Globus pallidus (tissue), 1 donor: ENCODE measurements at regions not wholly inside any gene's neighbourhood (a gene's known extent, or its start where the extent isn't known, plus 50 kb on each side); places are given as distances from the start of the nearest gene placed in this dataset.
"Not testable (repeated sequence)": the region's sequence is repeated elsewhere in the genome, so short reads cannot be mapped to it uniquely, and the experiment has no call there.

Source experiments
- DNase-seq: peaks from one replicate; pipeline ENCODE4 v3.0.0-alpha.2; 2015; ENCODE audit warnings: low spot score

- DNase-seq: no peak
Measured at GRCh38 chr2:216992056-216992675, 132.3 kb upstream of the TNP1 start.

DNA sequence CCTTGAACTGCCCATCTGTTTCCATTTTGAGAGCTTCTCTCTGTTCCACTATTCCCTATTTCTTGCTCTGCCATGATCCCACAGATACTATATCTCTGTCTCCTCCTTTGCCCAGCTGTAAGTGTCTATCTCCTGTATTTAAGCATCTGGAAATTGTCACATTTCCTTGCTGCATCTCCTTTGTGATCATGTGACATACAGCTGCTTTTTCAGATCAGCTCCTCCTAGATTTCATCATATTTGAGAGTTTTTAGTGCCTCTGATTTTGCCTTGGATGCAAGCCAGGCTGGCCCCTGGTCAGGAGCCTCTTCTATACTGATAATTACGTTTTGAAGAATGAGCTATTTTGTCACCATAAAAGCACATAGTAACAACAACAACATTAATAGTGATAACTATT lies 131.7 kb upstream of the TNP1 start:
- no peak for DNase-seq

DNA sequence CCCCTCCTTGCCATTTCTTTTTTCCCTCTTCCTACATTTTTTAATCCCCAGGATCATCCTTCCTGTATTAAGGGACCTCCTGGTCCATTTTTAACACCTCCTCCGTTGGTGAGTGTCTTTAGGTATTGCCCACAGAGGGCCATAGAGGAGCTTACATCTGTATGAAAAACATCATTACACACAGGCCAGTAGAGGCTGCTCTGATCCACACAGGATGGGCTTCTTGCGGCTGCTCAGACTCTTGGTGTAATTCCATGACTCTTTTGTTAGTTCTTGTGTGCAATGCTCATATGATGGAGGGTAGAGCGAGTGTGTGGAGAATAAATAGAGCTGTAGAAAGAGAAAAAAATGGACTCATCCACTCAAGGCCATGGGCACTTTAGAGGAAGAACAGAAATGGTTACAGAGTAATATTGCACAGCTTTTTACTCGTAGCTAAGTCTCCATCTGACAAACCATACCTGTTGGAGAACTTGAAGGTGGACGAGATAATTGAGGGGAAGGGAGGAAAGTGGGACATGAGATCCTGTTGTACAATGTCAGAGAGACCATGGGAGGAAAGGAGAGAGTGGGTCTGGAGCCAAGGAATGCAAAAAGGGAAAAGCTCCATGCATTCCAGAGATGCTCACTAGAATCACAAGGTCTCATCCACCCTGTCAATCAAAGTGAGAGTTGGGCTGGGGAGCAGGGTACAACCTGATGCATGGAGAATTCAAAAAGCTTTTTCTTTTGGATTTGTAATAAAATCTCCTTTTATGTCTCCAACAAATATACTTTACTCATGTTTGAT lies 129.7 kb upstream of the TNP1 start:
- peak; percentile 43 for DNase-seq

- no peak for DNase-seq
Measured at GRCh38 chr2:216987252-216987821, 127.5 kb upstream of the TNP1 start.

DNA sequence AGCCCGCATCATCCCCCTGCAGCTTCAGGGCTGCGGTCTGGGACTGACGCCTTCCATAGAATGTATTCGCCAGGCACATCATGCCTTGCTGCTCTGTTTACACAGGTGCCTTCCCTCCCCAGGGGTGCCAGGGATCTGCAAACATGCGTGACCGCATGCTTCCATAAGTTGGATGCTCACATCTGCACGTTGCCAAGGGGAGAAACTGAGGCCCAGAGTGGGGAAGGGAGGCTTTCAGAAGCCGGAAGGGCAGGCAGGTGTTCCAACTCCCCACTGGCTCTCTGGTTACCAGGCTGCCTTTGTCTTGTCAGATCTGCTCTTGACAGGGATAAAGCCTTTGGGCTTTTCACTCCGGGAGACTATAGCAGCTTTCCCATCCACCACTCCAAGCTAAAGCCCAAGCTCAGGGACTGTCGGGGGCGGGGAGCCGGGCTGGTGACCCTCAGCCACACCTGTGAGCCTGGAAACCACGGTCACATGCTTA lies 125.8 kb upstream of the TNP1 start:
- no peak for DNase-seq

DNA sequence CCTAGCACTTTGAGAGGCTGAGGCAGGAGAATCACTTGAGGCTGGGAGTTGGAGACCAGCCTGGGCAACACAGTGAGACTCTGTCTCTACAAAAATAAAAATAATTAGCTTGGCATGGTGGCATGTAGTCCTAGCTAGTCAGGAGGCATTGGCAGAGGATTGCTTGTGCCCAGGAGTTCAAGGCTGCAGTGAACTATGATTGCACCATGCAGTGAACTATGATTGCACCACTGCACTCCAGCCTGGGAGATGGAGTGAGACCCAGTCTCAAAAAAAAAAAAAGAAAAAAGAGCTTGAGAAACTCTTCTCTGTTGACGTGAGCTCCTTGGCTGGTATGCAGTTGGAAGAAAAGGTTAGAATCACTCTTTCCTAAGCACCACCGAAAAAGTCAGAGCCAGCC lies 125.1 kb upstream of the TNP1 start:
- DNase-seq: no peak

DNA sequence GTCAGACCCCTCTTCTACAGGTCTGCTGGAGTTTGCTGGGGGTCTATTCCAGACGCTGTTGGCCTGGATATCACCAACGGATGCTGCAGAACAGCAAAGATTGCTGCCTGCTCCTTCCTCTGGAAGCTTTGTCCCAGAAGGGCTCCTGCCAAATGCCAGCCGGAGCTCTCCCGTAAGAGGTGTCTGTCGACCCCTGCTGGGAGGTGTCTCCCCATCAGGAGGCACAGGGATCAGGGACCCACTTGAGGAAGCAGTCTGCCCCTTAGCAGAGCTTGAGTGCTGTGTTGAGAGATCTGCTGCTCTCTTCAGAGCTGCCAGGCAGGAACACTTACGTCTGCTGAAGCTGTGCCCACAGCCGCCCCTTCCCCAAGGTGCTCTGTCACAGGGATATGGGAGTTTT lies 122.1 kb upstream of the TNP1 start:
- DNase-seq: not testable (repeated sequence)

DNA sequence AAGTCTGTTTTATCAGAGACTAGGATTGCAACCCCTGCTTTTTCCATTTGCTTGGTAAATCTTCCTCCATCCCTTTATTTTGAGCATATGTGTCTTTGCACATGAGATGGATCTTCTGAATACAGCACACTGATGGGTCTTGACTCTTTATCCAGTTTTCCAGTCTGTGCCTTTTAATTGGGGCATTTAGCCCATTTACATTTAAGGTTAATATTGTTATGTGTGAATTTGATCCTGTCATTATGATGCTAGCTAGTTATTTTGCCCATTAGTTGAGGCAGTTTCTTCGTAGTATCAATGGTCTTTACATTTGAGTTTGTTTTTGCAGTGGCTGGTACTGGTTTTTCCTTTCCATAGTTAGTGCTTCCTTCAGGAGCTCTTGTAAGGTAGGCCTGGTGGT lies 120.6 kb upstream of the TNP1 start:
- DNase-seq: not testable (repeated sequence)

GRCh38 chr2:216974321-216975302 lies 114.7 kb upstream of the TNP1 start:
- no peak for DNase-seq

DNA sequence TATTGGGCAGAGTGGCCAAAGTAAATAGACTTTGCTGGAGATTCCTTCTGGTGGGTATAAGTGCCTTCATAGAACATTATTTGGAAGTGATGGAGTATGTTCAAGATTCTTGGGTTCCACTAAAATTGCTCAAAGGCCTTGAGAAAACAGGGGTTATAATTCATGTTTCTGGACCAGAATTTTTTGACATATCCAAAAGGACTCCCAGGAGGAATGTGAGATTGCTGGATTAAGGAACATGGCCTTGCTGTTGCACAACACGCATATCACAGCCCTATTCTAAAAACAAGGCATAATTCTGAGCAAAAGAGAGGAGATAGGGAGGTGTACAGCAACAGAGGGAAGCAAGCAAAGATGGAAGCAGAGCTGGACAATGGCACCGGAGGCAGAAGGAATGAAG lies 111.7 kb upstream of the TNP1 start:
- no peak for DNase-seq

DNA sequence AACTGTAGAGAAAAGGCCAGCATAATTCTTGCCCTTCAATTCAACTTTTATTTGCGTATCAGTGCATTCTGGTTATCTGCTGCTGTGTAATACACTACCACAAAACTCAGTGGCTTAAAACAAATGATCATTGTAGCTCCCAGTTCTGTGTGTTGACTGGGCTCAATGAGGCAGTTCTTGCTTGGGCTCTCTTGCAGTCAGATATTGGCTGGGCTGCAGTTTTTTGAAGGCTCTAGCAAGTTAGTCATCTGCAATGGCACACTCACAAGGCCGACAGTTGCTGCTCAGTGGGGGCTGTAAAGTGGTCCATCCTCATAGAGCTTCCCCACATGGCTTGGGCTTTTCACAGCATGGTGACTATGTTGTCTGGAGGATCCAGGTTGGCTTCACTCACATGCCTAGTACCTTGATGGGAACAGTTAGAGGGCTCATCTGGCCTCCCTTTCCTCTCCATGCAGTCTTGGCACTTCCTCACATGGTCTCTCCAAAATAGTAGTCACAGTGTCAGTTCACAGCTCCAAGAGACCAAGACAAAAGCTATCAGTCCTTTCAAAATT lies 110.6 kb upstream of the TNP1 start:
- peak; percentile 4 for DNase-seq

DNA sequence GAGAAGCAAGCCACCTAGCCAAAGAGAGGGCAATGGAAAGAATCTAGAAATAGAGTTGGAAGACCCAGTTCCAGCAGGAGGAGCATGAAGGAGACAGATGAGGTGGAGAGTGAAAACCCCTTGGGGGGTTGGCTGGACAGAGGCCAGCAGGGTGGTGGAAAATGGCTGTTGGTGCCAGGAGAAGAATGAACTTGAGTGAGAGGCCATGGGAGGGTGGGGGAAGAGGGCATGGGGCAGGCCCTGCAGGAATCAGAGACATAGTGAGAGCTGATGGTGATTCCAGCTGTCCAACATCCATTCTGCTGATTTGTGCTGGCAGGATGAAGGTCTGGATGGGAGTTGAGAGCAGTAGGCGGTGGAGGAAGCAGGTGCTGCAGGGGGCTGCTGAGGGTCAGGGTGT lies 108.0 kb upstream of the TNP1 start:
- no peak for DNase-seq

DNA sequence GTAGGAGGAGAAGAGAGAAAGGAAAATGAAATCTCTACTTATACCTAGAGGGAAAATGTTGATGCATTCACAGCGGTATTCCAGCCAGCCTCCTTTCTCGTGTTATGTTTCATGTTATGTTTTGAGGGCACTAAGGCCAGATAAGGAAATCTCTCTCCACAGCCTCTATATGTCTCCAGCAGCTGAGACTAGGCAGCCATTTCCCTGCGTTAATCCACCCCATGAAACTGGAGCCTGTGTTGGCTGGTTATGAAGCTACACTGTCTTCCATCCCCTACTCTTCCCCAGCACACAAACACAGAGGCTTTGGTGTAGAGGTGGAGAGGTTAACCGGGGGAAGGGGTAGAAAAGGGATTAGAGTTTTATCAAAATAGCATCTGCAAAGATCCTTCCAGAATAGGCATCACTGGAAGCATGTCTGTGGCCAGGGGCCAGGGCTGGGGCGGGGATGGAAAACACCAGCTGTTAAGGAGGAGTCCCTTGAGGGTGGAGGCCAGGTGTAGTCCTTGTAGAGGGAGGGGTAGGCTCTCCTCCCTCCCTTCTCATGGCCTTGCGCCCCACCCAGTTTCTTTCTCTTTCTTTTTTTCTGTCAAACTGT lies 100.9 kb upstream of the TNP1 start:
- DNase-seq: no peak

- no peak for DNase-seq
Measured at GRCh38 chr2:216959433-216959832, 99.6 kb upstream of the TNP1 start.

GRCh38 chr2:216956820-216957493 lies 97.1 kb upstream of the TNP1 start:
- DNase-seq: no peak

DNA sequence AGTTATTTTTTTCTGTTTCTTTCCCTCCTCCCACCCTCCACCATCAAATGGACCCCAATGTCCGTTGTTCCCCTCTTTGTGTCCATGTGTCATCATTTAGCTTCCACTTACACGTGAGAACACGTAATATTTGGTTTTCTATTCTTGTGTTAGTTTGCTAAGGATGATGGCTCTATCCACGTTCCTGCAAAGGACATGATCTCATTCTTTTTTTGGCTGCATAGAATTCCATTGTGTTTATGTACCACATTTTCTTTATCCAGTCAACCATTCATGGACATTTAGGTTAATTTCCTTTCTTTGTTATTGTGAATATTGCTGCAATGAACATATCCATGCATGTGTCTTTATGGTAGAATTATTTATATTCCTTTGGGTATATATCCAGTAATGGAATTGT lies 91.3 kb upstream of the TNP1 start:
- no peak for DNase-seq

- no peak for DNase-seq
Measured at GRCh38 chr2:216950547-216950946, 90.7 kb upstream of the TNP1 start.

GRCh38 chr2:216949700-216950413 lies 90.0 kb upstream of the TNP1 start:
- no peak for DNase-seq

- no peak for DNase-seq
Measured at GRCh38 chr2:216947055-216947454, 87.2 kb upstream of the TNP1 start.

- no peak for DNase-seq
Measured at GRCh38 chr2:216944733-216945132, 84.9 kb upstream of the TNP1 start.
